HG03342 (cell line): ENCODE measurements at regions not wholly inside any gene's neighbourhood (a gene's known extent, or its start where the extent isn't known, plus 50 kb on each side); places are given as distances from the start of the nearest gene placed in this dataset.

Experiments used
- ATAC-seq: cut with Tn5 transposase; IDR thresholded peaks from one replicate; pipeline ENCODE4 v1.9.1; 2021; ENCODE audit warnings: mild to moderate bottlenecking, moderate library complexity; ENCODE audit not compliant: unreplicated experiment

DNA sequence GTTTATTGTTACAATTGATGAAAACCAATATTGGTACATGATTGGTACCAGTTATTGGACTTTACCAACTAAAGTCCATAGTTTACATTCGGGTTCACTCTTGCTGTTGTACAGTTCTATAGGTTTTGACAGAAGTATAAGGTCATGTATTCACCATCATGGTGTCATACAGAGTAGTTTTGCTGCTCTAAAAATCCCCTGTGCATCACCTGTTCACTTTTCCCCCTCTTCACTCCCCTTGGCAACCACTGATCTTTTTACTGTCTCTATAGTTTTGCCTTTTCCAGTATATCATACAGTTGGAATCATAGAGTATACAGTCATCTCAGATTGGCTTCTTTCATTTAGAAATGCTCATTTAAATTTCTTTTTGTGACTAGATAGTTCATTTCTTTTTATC lies 51.2 kb upstream of the MED4 start:
- no peak for ATAC-seq
